ENCODE measurements at regions not wholly inside any gene's neighbourhood (a gene's known extent, or its start where the extent isn't known, plus 50 kb on each side); places are given as distances from the start of the nearest gene placed in this dataset.

- no peaks in the 10 kb centered on the region for H3K79me2 ChIP-seq (ENCODE audit: control insufficient read depth, insufficient read depth, low read length)
- intact Hi-C loops (cut with micrococcal nuclease; ENCODE audit: unreplicated experiment) (no loop called here), in situ Hi-C loops (cut with MboI) (no loop called here)
- ChIA-PET CTCF (no interaction called here), RAD21 (ENCODE audit: unreplicated experiment) (no interaction called here), POLR2A (no interaction called here), SMC1A (ENCODE audit: uncharacterized antibody, unreplicated experiment) (no interaction called here)
- H3K27ac ChIP-seq (ENCODE audit: control insufficient read depth, insufficient read depth), result no peak overlapping the region
- no peaks in the 10 kb centered on the region for H3K27me3 ChIP-seq (replicated peaks in 1 of 2; ENCODE audit: control insufficient read depth in 2 of 2, insufficient read depth in 2 of 2, low read length in 1 of 2)
- no peaks in the 10 kb centered on the region for H4K20me1 ChIP-seq (ENCODE audit: control insufficient read depth, insufficient read depth)
- no peak for FAIRE-seq
- no peak for ATAC-seq
- no peaks in the 10 kb centered on the region for H3K4me1 ChIP-seq (ENCODE audit: control insufficient read depth, insufficient read depth, low read length)
- WGBS (ENCODE audit: insufficient coverage, insufficient replicate concordance, low lambda C conversion rate, missing lambda C conversion rate), result 2% methylated on average over 3 of the region's 3 CpGs
- H2AFZ ChIP-seq (ENCODE audit: control insufficient read depth, low read depth, low read length), result no peak overlapping the region
- no peak overlapping the region for H3K9ac ChIP-seq (ENCODE audit: control insufficient read depth, insufficient read depth, low read length)
- DNase-seq (ENCODE audit: low read depth, low spot score), result no peak
- H3K9me3 ChIP-seq (replicated peaks; ENCODE audit: control insufficient read depth, insufficient read depth, low read length), result no peaks in the 10 kb centered on the region; the same call in 2 of the 3 replicates
- H3K36me3 ChIP-seq (ENCODE audit: control insufficient read depth in 2 of 2, insufficient read depth in 2 of 2, low read length in 1 of 2), result no peaks in the 10 kb centered on the region
- BruUV-seq (replicated peaks), result no TSS peak
- TF ChIP-seq IRF4 (IDR thresholded peaks at IDR 0.05; ENCODE audit: low read depth, low read length), result no peak
- no peak for TF ChIP-seq ZNF207 (IDR thresholded peaks at IDR 0.05; ENCODE audit: borderline replicate concordance)
- no peak for TF ChIP-seq CREM (IDR thresholded peaks at IDR 0.05; ENCODE audit: low read depth)
- no peak for TF ChIP-seq CBX5 (IDR thresholded peaks at IDR 0.05; ENCODE audit: low read depth)
- TF ChIP-seq HCFC1 (IDR thresholded peaks at IDR 0.05; ENCODE audit: low read length), result no peak
- no peak overlapping the region for H3K4me3 ChIP-seq
- H3K4me2 ChIP-seq (ENCODE audit: control insufficient read depth, insufficient read depth), result no peak overlapping the region
Measured at GRCh38 chr2:51628917-51629316, 597.0 kb upstream of the NRXN1 start.

DNA sequence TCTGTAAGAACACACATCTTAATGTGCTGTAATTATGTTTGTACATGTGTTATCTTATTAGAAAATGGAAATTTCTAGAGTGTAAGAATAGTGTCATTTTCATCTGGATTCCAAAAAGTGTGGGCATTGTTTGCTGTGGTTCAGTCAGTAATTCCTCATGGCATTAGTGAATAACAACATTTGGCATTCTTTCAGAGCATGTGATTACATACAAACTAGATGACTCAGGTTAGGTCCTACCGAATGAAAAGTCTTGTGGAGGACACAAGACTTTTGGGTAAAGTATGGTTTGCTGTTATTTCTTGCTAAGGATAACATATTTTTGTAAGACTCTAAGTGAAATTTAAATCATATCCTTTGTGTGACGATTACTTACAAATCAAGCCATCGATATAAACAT, 593.1 kb upstream of the NRXN1 start:
- POLR2A ChIA-PET, result no interaction called here
- no peak for TF ChIP-seq FOXM1 (IDR thresholded peaks at IDR 0.05; ENCODE audit: low read depth, low read length)
- TF ChIP-seq SIN3A (IDR thresholded peaks at IDR 0.05; ENCODE audit: low read depth, low read length), result no peak
- no peak for TF ChIP-seq TCF12 (IDR thresholded peaks at IDR 0.05; ENCODE audit: low read depth, low read length)
- no peak for TF ChIP-seq HDAC6 (IDR thresholded peaks at IDR 0.05; ENCODE audit: unreplicated experiment)
- no peak for TF ChIP-seq WRNIP1 (IDR thresholded peaks at IDR 0.05; ENCODE audit: borderline replicate concordance, low read depth, low read length)
- TF ChIP-seq NFXL1 (IDR thresholded peaks at IDR 0.05; ENCODE audit: borderline replicate concordance), result no peak
- TF ChIP-seq ZBTB11 (CRISPR knock-in tag; IDR thresholded peaks at IDR 0.05), result no peak
- no peak for TF ChIP-seq ZZZ3 (IDR thresholded peaks at IDR 0.05; ENCODE audit: control insufficient read depth, insufficient read length, low read depth)
- no peak for TF ChIP-seq POLR2A (IDR thresholded peaks at IDR 0.05; ENCODE audit: low read depth, low read length)
- TF ChIP-seq CHD4 (IDR thresholded peaks at IDR 0.05), result no peak
- no peak for TF ChIP-seq RCOR1 (conservative IDR thresholded peaks at IDR 0.05; ENCODE audit: low read depth, low read length)
- TF ChIP-seq ZSCAN29 (IDR thresholded peaks at IDR 0.05), result no peak
- TF ChIP-seq RAD21 (IDR thresholded peaks at IDR 0.05; ENCODE audit: insufficient read depth, low read depth, low read length), result no peak
- no peak for TF ChIP-seq GATAD2B (conservative IDR thresholded peaks at IDR 0.05; ENCODE audit: low read depth)
- TF ChIP-seq NFYA (IDR thresholded peaks at IDR 0.05; ENCODE audit: borderline replicate concordance, low read depth, low read length), result no peak

More for the DNA sequence above, 593.1 kb upstream of the NRXN1 start:
- in situ Hi-C loops (cut with MboI), result no loop called here
- intact Hi-C loops (cut with micrococcal nuclease; ENCODE audit: unreplicated experiment), result no loop called here
- H3K9ac ChIP-seq (ENCODE audit: control insufficient read depth, insufficient read depth, low read length), result no peak overlapping the region
- no peak overlapping the region for H2AFZ ChIP-seq (ENCODE audit: control insufficient read depth, low read depth, low read length)
- RAD21 ChIA-PET (ENCODE audit: unreplicated experiment), result no interaction called here
- H3K4me3 ChIP-seq, result no peak overlapping the region
- H3K4me1 ChIP-seq (ENCODE audit: control insufficient read depth, insufficient read depth, low read length), result no peaks in the 10 kb centered on the region
- H3K79me2 ChIP-seq (ENCODE audit: control insufficient read depth, insufficient read depth, low read length), result no peaks in the 10 kb centered on the region
- ATAC-seq (no peak), DNase-seq (ENCODE audit: low read depth, low spot score) (no peak), FAIRE-seq (no peak)
- no peaks in the 10 kb centered on the region; the same call in 2 of the 3 replicates for H3K9me3 ChIP-seq (replicated peaks; ENCODE audit: control insufficient read depth, insufficient read depth, low read length)
- no TSS peak for BruUV-seq (replicated peaks)
- H4K20me1 ChIP-seq (ENCODE audit: control insufficient read depth, insufficient read depth), result no peaks in the 10 kb centered on the region
- 11% methylated on average over 3 of the region's 3 CpGs for WGBS (ENCODE audit: insufficient coverage, insufficient replicate concordance, low lambda C conversion rate, missing lambda C conversion rate)
- H3K4me2 ChIP-seq (ENCODE audit: control insufficient read depth, insufficient read depth), result no peak overlapping the region
- no peaks in the 10 kb centered on the region for H3K36me3 ChIP-seq (ENCODE audit: control insufficient read depth in 2 of 2, insufficient read depth in 2 of 2, low read length in 1 of 2)
- SMC1A ChIA-PET (ENCODE audit: uncharacterized antibody, unreplicated experiment), result no interaction called here
- no peak overlapping the region for H3K27ac ChIP-seq (ENCODE audit: control insufficient read depth, insufficient read depth)
- CTCF ChIA-PET, result no interaction called here
- no peaks in the 10 kb centered on the region; a peak in 1 of 4 replicates for H3K27me3 ChIP-seq (replicated peaks in 1 of 2; ENCODE audit: control insufficient read depth in 2 of 2, insufficient read depth in 2 of 2, low read length in 1 of 2)
